ENCODE measurements at regions not wholly inside any gene's neighbourhood (a gene's known extent, or its start where the extent isn't known, plus 50 kb on each side); places are given as distances from the start of the nearest gene placed in this dataset.

DNA sequence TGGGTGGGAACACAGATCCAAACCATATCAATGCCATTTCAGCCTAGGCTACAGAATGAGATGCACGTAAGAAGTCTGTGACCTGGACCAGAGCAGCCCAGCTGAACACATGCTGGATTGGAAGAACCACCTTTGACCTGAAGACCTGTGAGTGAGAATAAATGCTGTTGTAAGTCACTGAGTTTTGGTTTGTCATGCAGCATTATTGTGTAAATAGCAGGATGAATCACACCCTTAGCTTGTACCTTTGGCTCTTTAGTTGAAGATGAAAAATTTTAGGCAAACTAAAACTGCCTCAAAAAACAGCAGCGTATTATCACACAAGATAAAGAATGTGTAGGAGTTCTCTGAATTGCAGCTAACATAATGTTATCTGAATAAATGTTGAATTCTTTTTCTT lies 199.4 kb upstream of the LRIG3 start:
- no peak overlapping the region for H3K27ac ChIP-seq
- H3K4me1 ChIP-seq: no peaks in the 10 kb centered on the region
- 82 to 94% methylated on average over 2 of the region's 2 CpGs for WGBS, 2 donors
- no peak for ATAC-seq
- H3K27me3 ChIP-seq: no peaks in the 10 kb centered on the region
- H3K4me3 ChIP-seq: no peak overlapping the region
- no peaks in the 10 kb centered on the region for H3K36me3 ChIP-seq (replicated peaks in 1 of 2; ENCODE audit: insufficient read depth in 1 of 2, low read depth in 2 of 2)
- no peak for DNase-seq
- no peaks in the 10 kb centered on the region for H3K9me3 ChIP-seq
- TF ChIP-seq CTCF (IDR thresholded peaks at IDR 0.05) (no peak), POLR2A (IDR thresholded peaks at IDR 0.05) (no peak)
- intact Hi-C loops (cut with DNase I): no loop called here

DNA sequence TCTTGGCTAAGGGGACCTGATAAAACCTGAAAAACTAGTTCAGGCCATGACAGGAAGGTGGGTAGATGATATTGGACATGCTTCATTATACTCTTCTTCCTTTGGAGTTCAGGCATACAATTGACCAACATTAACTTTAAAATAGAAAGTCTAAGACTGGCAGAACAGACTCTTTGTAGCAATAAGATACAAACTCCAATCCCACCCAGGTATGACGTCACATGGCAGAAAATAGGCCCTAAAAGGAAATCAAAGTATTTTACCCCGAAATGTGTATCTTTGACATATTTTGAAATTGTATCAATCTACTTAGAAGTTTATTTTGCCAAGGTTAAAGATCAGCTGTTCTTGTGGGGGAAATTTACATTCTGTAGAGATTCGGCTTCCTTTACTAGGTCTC lies 198.1 kb upstream of the LRIG3 start:
- ATAC-seq (no peak), DNase-seq (no peak)
- Histone ChIP-seq H3K27ac (no peak overlapping the region), H3K36me3 (replicated peaks in 1 of 2; ENCODE audit: insufficient read depth in 1 of 2, low read depth in 2 of 2) (no peaks in the 10 kb centered on the region), H3K9me3 (no peaks in the 10 kb centered on the region), H3K4me3 (no peak overlapping the region), H3K27me3 (no peaks in the 10 kb centered on the region), H3K4me1 (no peaks in the 10 kb centered on the region)
- 87 to 92% methylated on average over 3 of the region's 3 CpGs for WGBS, 2 donors
- intact Hi-C loops (cut with DNase I): no loop called here
- no peak for TF ChIP-seq POLR2A (IDR thresholded peaks at IDR 0.05)
- TF ChIP-seq CTCF (IDR thresholded peaks at IDR 0.05): no peak

DNA sequence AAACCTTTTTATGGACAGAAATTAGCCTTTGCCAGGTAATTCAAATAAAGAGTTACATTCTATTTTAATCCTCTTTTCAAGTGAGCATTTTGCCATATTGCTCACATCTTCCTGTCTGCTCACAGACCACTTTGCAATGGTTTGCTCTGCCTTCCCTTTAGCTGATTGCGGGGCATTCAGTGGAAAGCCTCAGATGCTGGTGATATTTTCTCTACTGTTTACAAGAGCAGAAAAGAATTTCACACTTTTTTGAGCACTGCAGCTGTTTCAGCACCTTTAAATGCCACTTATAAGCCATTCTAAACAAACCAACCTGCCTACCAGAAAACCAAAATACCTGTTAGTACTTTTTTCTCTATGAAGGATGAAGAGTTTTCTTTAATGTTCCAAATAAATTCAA lies 195.7 kb upstream of the LRIG3 start:
- H3K4me3 ChIP-seq: no peak overlapping the region
- no peaks in the 10 kb centered on the region for H3K9me3 ChIP-seq
- DNase-seq (no peak), ATAC-seq (no peak)
- no peak overlapping the region for H3K27ac ChIP-seq
- WGBS, 2 donors: 81 to 82% methylated on average over 1 of the region's 1 CpG
- TF ChIP-seq POLR2A (IDR thresholded peaks at IDR 0.05) (no peak), CTCF (IDR thresholded peaks at IDR 0.05) (no peak)
- no peaks in the 10 kb centered on the region for H3K4me1 ChIP-seq
- intact Hi-C loops (cut with DNase I): no loop called here
- H3K27me3 ChIP-seq: no peaks in the 10 kb centered on the region
- no peaks in the 10 kb centered on the region for H3K36me3 ChIP-seq (replicated peaks in 1 of 2; ENCODE audit: insufficient read depth in 1 of 2, low read depth in 2 of 2)

DNA sequence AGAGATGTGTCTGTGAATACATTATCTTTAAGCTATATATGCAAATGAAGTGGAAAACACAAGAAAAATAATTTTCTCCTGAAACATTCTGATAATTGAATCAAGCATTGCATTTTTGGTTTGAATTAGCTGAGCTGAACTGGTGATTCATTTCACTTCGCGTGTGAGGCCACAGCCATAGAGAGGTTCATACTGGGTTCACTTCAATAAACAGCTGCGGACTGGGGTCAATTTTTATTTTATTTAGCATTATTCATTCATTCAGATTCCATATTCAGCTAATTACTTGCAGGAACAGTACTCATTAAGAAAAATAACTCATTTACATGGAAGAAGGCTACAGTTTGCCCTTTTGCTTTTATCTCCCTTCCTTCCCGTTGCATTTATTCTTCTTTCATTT lies 195.2 kb upstream of the LRIG3 start:
- Histone ChIP-seq H3K27me3 (no peaks in the 10 kb centered on the region), H3K4me3 (no peak overlapping the region), H3K9me3 (no peaks in the 10 kb centered on the region), H3K4me1 (no peaks in the 10 kb centered on the region), H3K27ac (no peak overlapping the region), H3K36me3 (replicated peaks in 1 of 2; ENCODE audit: insufficient read depth in 1 of 2, low read depth in 2 of 2) (no peaks in the 10 kb centered on the region)
- intact Hi-C loops (cut with DNase I): no loop called here
- ATAC-seq (no peak), DNase-seq (no peak)
- TF ChIP-seq CTCF (IDR thresholded peaks at IDR 0.05) (no peak), POLR2A (IDR thresholded peaks at IDR 0.05) (no peak)
- 91 to 92% methylated on average over 4 of the region's 4 CpGs for WGBS, 2 donors

- peak overlapping the region in 1 of 4 donors; percentile 15 for H3K27ac ChIP-seq
These were observed 193.7 kb upstream of the LRIG3 start for GRCh38 chr12:59113831-59114615.

More at GRCh38 chr12:59113831-59114615, 193.7 kb upstream of the LRIG3 start:
- H3K27me3 ChIP-seq: no peaks in the 10 kb centered on the region
- no peak overlapping the region for H3K4me3 ChIP-seq
- ATAC-seq (peak; percentile 86), DNase-seq (peak; percentile 79 to 83 (median 82))
- intact Hi-C loops (cut with DNase I): no loop called here
- no peaks in the 10 kb centered on the region for H3K4me1 ChIP-seq
- H3K9me3 ChIP-seq: no peaks in the 10 kb centered on the region
- WGBS, 2 donors: 40 to 47% methylated on average over 12 of the region's 12 CpGs
- no peaks in the 10 kb centered on the region for H3K36me3 ChIP-seq (replicated peaks in 1 of 2; ENCODE audit: insufficient read depth in 1 of 2, low read depth in 2 of 2)
- TF ChIP-seq POLR2A (IDR thresholded peaks at IDR 0.05) (no peak), CTCF (IDR thresholded peaks at IDR 0.05) (peak; percentile 79 to 88 (median 87))
